ENCODE measurements at regions not wholly inside any gene's neighbourhood (a gene's known extent, or its start where the extent isn't known, plus 50 kb on each side); places are given as distances from the start of the nearest gene placed in this dataset.

- TF ChIP-seq JUNB (IDR thresholded peaks at IDR 0.05; ENCODE audit: unreplicated experiment) (no peak), ZNF462 (CRISPR knock-in tag; IDR thresholded peaks at IDR 0.05) (peak; percentile 69; the same call in 1 of the 2 replicates)
- Histone ChIP-seq H3K36me3 (ENCODE audit: insufficient read depth) (no peaks in the 10 kb centered on the region), H2AFZ (no peak overlapping the region), H3K4me3 (no peak overlapping the region), H3K79me2 (replicated peaks; ENCODE audit: insufficient read depth) (no peaks in the 10 kb centered on the region), H3K27me3 (ENCODE audit: insufficient read depth) (no peaks in the 10 kb centered on the region), H3K27ac (ENCODE audit: low read depth) (peak overlapping the region; percentile 89), H3K9me2 (ENCODE audit: insufficient read depth) (peaks cover 4% of the 10 kb centered on the region; the same call in 1 of the 2 replicates), H3K4me2 (peak overlapping the region; percentile 2; the same call in 1 of the 2 replicates), H4K20me1 (replicated peaks; ENCODE audit: insufficient read depth) (no peaks in the 10 kb centered on the region), H3F3A (replicated peaks; ENCODE audit: low read depth) (no peaks in the 10 kb centered on the region), H3K4me1 (ENCODE audit: insufficient read depth) (peaks cover 4% of the 10 kb centered on the region; the same call in 1 of the 2 replicates)
- Mint-ChIP-seq H3K4me3 (no peak overlapping the region), H3K9me3 (no peaks in the 10 kb centered on the region), H3K4me1 (peaks cover 15% of the 10 kb centered on the region), H3K36me3 (ENCODE audit: low read depth) (peaks cover 3% of the 10 kb centered on the region; the same call in 1 of the 3 replicates), H3K27ac (peak overlapping the region; percentile 45; the same call in 1 of the 2 replicates), H3K27me3 (ENCODE audit: insufficient read depth, low read depth, poor library complexity) (no peaks in the 10 kb centered on the region)
- DNase-seq (ENCODE audit: low spot score) (peak; percentile 77), ATAC-seq (peak; percentile 76)
These were observed 370.0 kb downstream of the KCNJ2 start for GRCh38 chr17:70539132-70539924.

- no peak overlapping the region for H3K27ac ChIP-seq (ENCODE audit: low read depth)
- H3K4me1 Mint-ChIP-seq, result peaks cover 15% of the 10 kb centered on the region
- H3K27ac Mint-ChIP-seq, result no peak overlapping the region
- no peaks in the 10 kb centered on the region for H3K9me3 Mint-ChIP-seq
- H3F3A ChIP-seq (replicated peaks; ENCODE audit: low read depth), result no peaks in the 10 kb centered on the region
- H2AFZ ChIP-seq, result no peak overlapping the region; the same call in 1 of the 2 replicates
- H3K27me3 ChIP-seq (ENCODE audit: insufficient read depth), result no peaks in the 10 kb centered on the region
- no peaks in the 10 kb centered on the region for H3K36me3 ChIP-seq (ENCODE audit: insufficient read depth)
- peaks cover 4% of the 10 kb centered on the region; the same call in 1 of the 2 replicates for H3K4me1 ChIP-seq (ENCODE audit: insufficient read depth)
- ATAC-seq, result no peak
- DNase-seq (ENCODE audit: low spot score), result no peak
- no peak overlapping the region for H3K4me3 Mint-ChIP-seq
- no peak overlapping the region for H3K4me2 ChIP-seq
- no peaks in the 10 kb centered on the region for H3K79me2 ChIP-seq (replicated peaks; ENCODE audit: insufficient read depth)
- TF ChIP-seq JUNB (IDR thresholded peaks at IDR 0.05; ENCODE audit: unreplicated experiment) (no peak), ZNF462 (CRISPR knock-in tag; IDR thresholded peaks at IDR 0.05) (no peak), ZNF114 (CRISPR knock-in tag; IDR thresholded peaks at IDR 0.05) (no peak)
- H4K20me1 ChIP-seq (replicated peaks; ENCODE audit: insufficient read depth), result no peaks in the 10 kb centered on the region
- H3K27me3 Mint-ChIP-seq (ENCODE audit: insufficient read depth, low read depth, poor library complexity), result no peaks in the 10 kb centered on the region
- H3K4me3 ChIP-seq, result no peak overlapping the region
- H3K36me3 Mint-ChIP-seq (ENCODE audit: low read depth), result no peaks in the 10 kb centered on the region
- H3K9me2 ChIP-seq (ENCODE audit: insufficient read depth), result peaks cover 4% of the 10 kb centered on the region; the same call in 1 of the 2 replicates
These were observed 373.5 kb downstream of the KCNJ2 start for GRCh38 chr17:70542876-70543275.

All from GM23338 (cell line).